ENCODE measurements at regions not wholly inside any gene's neighbourhood (a gene's known extent, or its start where the extent isn't known, plus 50 kb on each side); places are given as distances from the start of the nearest gene placed in this dataset.

GRCh38 chr5:71961786-71962185 is 145.5 kb upstream of the MAP1B start:
- Mint-ChIP-seq H3K4me3 (no peak overlapping the region), H3K27me3 (no peaks in the 10 kb centered on the region), H3K36me3 (ENCODE audit: low read depth) (no peaks in the 10 kb centered on the region), H3K4me1 (ENCODE audit: low read depth) (no peaks in the 10 kb centered on the region), H3K27ac (no peak overlapping the region), H3K9me3 (no peaks in the 10 kb centered on the region)
- ATAC-seq (no peak), DNase-seq (no peak)
- ChIA-PET POLR2A (no interaction called here), CTCF (no interaction called here)
- TF ChIP-seq CTCF (IDR thresholded peaks at IDR 0.05): no peak
- intact Hi-C loops (cut with micrococcal nuclease): no loop called here

- H3K4me1 Mint-ChIP-seq (ENCODE audit: low read depth): no peaks in the 10 kb centered on the region
Observed at GRCh38 chr5:71969460-71969859, 137.8 kb upstream of the MAP1B start.

GRCh38 chr5:71971862-71972261 is 135.4 kb upstream of the MAP1B start:
- TF ChIP-seq CTCF (IDR thresholded peaks at IDR 0.05): no peak

More at GRCh38 chr5:71969460-71969859, 137.8 kb upstream of the MAP1B start:
- TF ChIP-seq CTCF (IDR thresholded peaks at IDR 0.05): no peak
- CTCF ChIA-PET: no interaction called here
- intact Hi-C loops (cut with micrococcal nuclease): no loop called here
- Mint-ChIP-seq H3K9me3 (no peaks in the 10 kb centered on the region), H3K4me3 (no peak overlapping the region), H3K27ac (no peak overlapping the region), H3K27me3 (peaks cover 2% of the 10 kb centered on the region), H3K36me3 (ENCODE audit: low read depth) (no peaks in the 10 kb centered on the region)
- DNase-seq (no peak), ATAC-seq (no peak)
- POLR2A ChIA-PET: no interaction called here

GRCh38 chr5:71972777-71973473 is 134.3 kb upstream of the MAP1B start:
- H3K4me1 Mint-ChIP-seq (ENCODE audit: low read depth): no peaks in the 10 kb centered on the region
- POLR2A ChIA-PET: no interaction called here
- peaks cover 6% of the 10 kb centered on the region for H3K27me3 Mint-ChIP-seq
- H3K27ac Mint-ChIP-seq: no peak overlapping the region
- TF ChIP-seq CTCF (IDR thresholded peaks at IDR 0.05): no peak
- no peak overlapping the region for H3K4me3 Mint-ChIP-seq
- no peaks in the 10 kb centered on the region for H3K9me3 Mint-ChIP-seq
- no peaks in the 10 kb centered on the region for H3K36me3 Mint-ChIP-seq (ENCODE audit: low read depth)
- intact Hi-C loops (cut with micrococcal nuclease): no loop called here
- CTCF ChIA-PET: no interaction called here
- ATAC-seq (no peak), DNase-seq (no peak)

More at GRCh38 chr5:71971862-71972261, 135.4 kb upstream of the MAP1B start:
- Mint-ChIP-seq H3K36me3 (ENCODE audit: low read depth) (no peaks in the 10 kb centered on the region), H3K9me3 (no peaks in the 10 kb centered on the region), H3K4me3 (no peak overlapping the region), H3K4me1 (ENCODE audit: low read depth) (no peaks in the 10 kb centered on the region), H3K27ac (no peak overlapping the region), H3K27me3 (peaks cover 6% of the 10 kb centered on the region)
- intact Hi-C loops (cut with micrococcal nuclease): no loop called here
- CTCF ChIA-PET: no interaction called here
- no peak for ATAC-seq
- POLR2A ChIA-PET: no interaction called here
- DNase-seq: no peak

GRCh38 chr5:71973563-71973962 is 133.7 kb upstream of the MAP1B start:
- no peak for DNase-seq
- Mint-ChIP-seq H3K27ac (no peak overlapping the region), H3K27me3 (peaks cover 6% of the 10 kb centered on the region), H3K4me3 (no peak overlapping the region), H3K9me3 (no peaks in the 10 kb centered on the region), H3K4me1 (ENCODE audit: low read depth) (no peaks in the 10 kb centered on the region), H3K36me3 (ENCODE audit: low read depth) (no peaks in the 10 kb centered on the region)
- intact Hi-C loops (cut with micrococcal nuclease): no loop called here
- CTCF ChIA-PET: no interaction called here
- ATAC-seq: no peak
- no peak for TF ChIP-seq CTCF (IDR thresholded peaks at IDR 0.05)
- POLR2A ChIA-PET: no interaction called here

All from activated CD8-positive, alpha-beta T cell treated with anti-CD3 and anti-CD28 coated beads for 36 hours (primary cell).